ENCODE measurements at regions not wholly inside any gene's neighbourhood (a gene's known extent, or its start where the extent isn't known, plus 50 kb on each side); places are given as distances from the start of the nearest gene placed in this dataset.

- Histone ChIP-seq H3K9me3 (ENCODE audit: control insufficient read depth, insufficient read depth, low read depth, low read length) (no peaks in the 10 kb centered on the region), H3K4me3 (replicated peaks in 1 of 4; ENCODE audit: control extremely low read depth in 1 of 4, insufficient read depth in 1 of 4, low read depth in 3 of 4, low read length in 4 of 4) (no peak overlapping the region)
- no peak for DNase-seq (ENCODE audit: low read depth in 2 of 2)
These were observed 158.9 kb upstream of the ADCY1 start for GRCh38 chr7:45415265-45415664.

GRCh38 chr7:45416846-45417245 lies 157.3 kb upstream of the ADCY1 start:
- H2AFZ ChIP-seq (ENCODE audit: low read length): no peak overlapping the region
- no peak for DNase-seq (ENCODE audit: low read depth in 2 of 2)
- no peaks in the 10 kb centered on the region for H3K4me1 ChIP-seq (ENCODE audit: control insufficient read depth, extremely low read depth, insufficient read depth, low read length)
- no peaks in the 10 kb centered on the region for H3K27me3 ChIP-seq (ENCODE audit: control insufficient read depth, insufficient read depth, low read length)
- no peaks in the 10 kb centered on the region for H3K79me2 ChIP-seq (ENCODE audit: control insufficient read depth, insufficient read depth, low read length)
- no peak overlapping the region for H3K4me3 ChIP-seq (replicated peaks in 1 of 4; ENCODE audit: control extremely low read depth in 1 of 4, insufficient read depth in 1 of 4, low read depth in 3 of 4, low read length in 4 of 4)
- H3K27ac ChIP-seq (ENCODE audit: insufficient read depth, low read length): no peak overlapping the region
- no peak overlapping the region for H3K9ac ChIP-seq (ENCODE audit: insufficient read depth, low read length)
- H3K36me3 ChIP-seq (ENCODE audit: control insufficient read depth, insufficient read depth, low read length): no peaks in the 10 kb centered on the region
- no peaks in the 10 kb centered on the region for H4K20me1 ChIP-seq (ENCODE audit: control insufficient read depth, extremely low read depth, insufficient read depth, low read length)
- no peaks in the 10 kb centered on the region for H3K9me3 ChIP-seq (ENCODE audit: control insufficient read depth, insufficient read depth, low read depth, low read length)
- TF ChIP-seq CTCF (conservative IDR thresholded peaks at IDR 0.05 in 1 of 2, IDR thresholded peaks at IDR 0.05 in 1 of 2; ENCODE audit: low read depth in 1 of 2, low read length in 2 of 2) (no peak), EZH2 (IDR thresholded peaks at IDR 0.05; ENCODE audit: low read length, missing control alignments) (no peak)
- H3K4me2 ChIP-seq (ENCODE audit: extremely low read depth, insufficient read depth, low read length): no peak overlapping the region

More at GRCh38 chr7:45415265-45415664, 158.9 kb upstream of the ADCY1 start:
- no peak overlapping the region for H3K9ac ChIP-seq (ENCODE audit: insufficient read depth, low read length)
- no peak overlapping the region for H3K27ac ChIP-seq (ENCODE audit: insufficient read depth, low read length)
- H3K36me3 ChIP-seq (ENCODE audit: control insufficient read depth, insufficient read depth, low read length): no peaks in the 10 kb centered on the region
- no peaks in the 10 kb centered on the region for H4K20me1 ChIP-seq (ENCODE audit: control insufficient read depth, extremely low read depth, insufficient read depth, low read length)
- no peaks in the 10 kb centered on the region for H3K79me2 ChIP-seq (ENCODE audit: control insufficient read depth, insufficient read depth, low read length)
- no peaks in the 10 kb centered on the region for H3K27me3 ChIP-seq (ENCODE audit: control insufficient read depth, insufficient read depth, low read length)
- H3K4me1 ChIP-seq (ENCODE audit: control insufficient read depth, extremely low read depth, insufficient read depth, low read length): no peaks in the 10 kb centered on the region
- H2AFZ ChIP-seq (ENCODE audit: low read length): no peak overlapping the region
- no peak for TF ChIP-seq EZH2 (IDR thresholded peaks at IDR 0.05; ENCODE audit: low read length, missing control alignments)
- no peak for TF ChIP-seq CTCF (conservative IDR thresholded peaks at IDR 0.05 in 1 of 2, IDR thresholded peaks at IDR 0.05 in 1 of 2; ENCODE audit: low read depth in 1 of 2, low read length in 2 of 2)
- no peak overlapping the region for H3K4me2 ChIP-seq (ENCODE audit: extremely low read depth, insufficient read depth, low read length)

- no peaks in the 10 kb centered on the region for H3K4me1 ChIP-seq (ENCODE audit: control insufficient read depth, extremely low read depth, insufficient read depth, low read length)
- H3K27me3 ChIP-seq (ENCODE audit: control insufficient read depth, insufficient read depth, low read length): no peaks in the 10 kb centered on the region
- H3K9me3 ChIP-seq (ENCODE audit: control insufficient read depth, insufficient read depth, low read depth, low read length): no peaks in the 10 kb centered on the region
- no peaks in the 10 kb centered on the region for H4K20me1 ChIP-seq (ENCODE audit: control insufficient read depth, extremely low read depth, insufficient read depth, low read length)
- no peak overlapping the region for H3K4me3 ChIP-seq (replicated peaks in 1 of 4; ENCODE audit: control extremely low read depth in 1 of 4, insufficient read depth in 1 of 4, low read depth in 3 of 4, low read length in 4 of 4)
- no peak overlapping the region for H3K9ac ChIP-seq (ENCODE audit: insufficient read depth, low read length)
- no peak overlapping the region for H3K27ac ChIP-seq (ENCODE audit: insufficient read depth, low read length)
- no peak overlapping the region for H3K4me2 ChIP-seq (ENCODE audit: extremely low read depth, insufficient read depth, low read length)
- no peaks in the 10 kb centered on the region for H3K36me3 ChIP-seq (ENCODE audit: control insufficient read depth, insufficient read depth, low read length)
- no peak for DNase-seq (ENCODE audit: low read depth in 2 of 2)
- no peak overlapping the region for H2AFZ ChIP-seq (ENCODE audit: low read length)
- H3K79me2 ChIP-seq (ENCODE audit: control insufficient read depth, insufficient read depth, low read length): no peaks in the 10 kb centered on the region
- TF ChIP-seq EZH2 (IDR thresholded peaks at IDR 0.05; ENCODE audit: low read length, missing control alignments): no peak
- no peak for TF ChIP-seq CTCF (conservative IDR thresholded peaks at IDR 0.05 in 1 of 2, IDR thresholded peaks at IDR 0.05 in 1 of 2; ENCODE audit: low read depth in 1 of 2, low read length in 2 of 2)
These were observed 156.9 kb upstream of the ADCY1 start for GRCh38 chr7:45417268-45417667.

Data from fibroblast of lung (primary cell).